HG03108 (cell line): ENCODE measurements at regions not wholly inside any gene's neighbourhood (a gene's known extent, or its start where the extent isn't known, plus 50 kb on each side); places are given as distances from the start of the nearest gene placed in this dataset.
"Not testable (repeated sequence)": the region's sequence is repeated elsewhere in the genome, so short reads cannot be mapped to it uniquely, and the experiment has no call there.

ENCODE experiments used
- ATAC-seq: cut with Tn5 transposase; IDR thresholded peaks from one replicate; pipeline ENCODE4 v1.9.1; 2021; ENCODE audit warnings: moderate library complexity; ENCODE audit not compliant: unreplicated experiment

- ATAC-seq, result not testable (repeated sequence)
Observed at GRCh38 chr9:91019871-91020270, 218.3 kb downstream of the SYK start.

GRCh38 chr9:91021656-91022055 is 220.0 kb downstream of the SYK start:
- ATAC-seq, result not testable (repeated sequence)

GRCh38 chr9:91023741-91024140 is 222.1 kb downstream of the SYK start:
- no peak for ATAC-seq

- no peak for ATAC-seq
Observed at GRCh38 chr9:91024841-91025240, 223.2 kb downstream of the SYK start.

GRCh38 chr9:91025856-91026255 is 224.2 kb downstream of the SYK start:
- ATAC-seq, result no peak

- no peak for ATAC-seq
Observed at GRCh38 chr9:91026266-91026665, 224.6 kb downstream of the SYK start.

- no peak for ATAC-seq
Observed at GRCh38 chr9:91027005-91027404, 225.4 kb downstream of the SYK start.

GRCh38 chr9:91028166-91028827 is 226.7 kb downstream of the SYK start:
- ATAC-seq, result no peak

- no peak for ATAC-seq
Observed at GRCh38 chr9:91029650-91030361, 228.2 kb downstream of the SYK start.

- no peak for ATAC-seq
Observed at GRCh38 chr9:91032121-91032531, 230.5 kb downstream of the SYK start.

- ATAC-seq, result no peak
Observed at GRCh38 chr9:91033270-91033669, 231.7 kb downstream of the SYK start.

- ATAC-seq, result no peak
Observed at GRCh38 chr9:91033797-91034196, 232.2 kb downstream of the SYK start.

GRCh38 chr9:91034521-91034920 is 232.9 kb downstream of the SYK start:
- no peak for ATAC-seq

- ATAC-seq, result no peak
Observed at GRCh38 chr9:91034976-91035824, 233.6 kb downstream of the SYK start.

- ATAC-seq, result no peak
Observed at GRCh38 chr9:91035825-91036208, 234.2 kb downstream of the SYK start.

- no peak for ATAC-seq
Observed at GRCh38 chr9:91036356-91036755, 234.7 kb downstream of the SYK start.

- ATAC-seq, result no peak
Observed at GRCh38 chr9:91036826-91037510, 235.3 kb downstream of the SYK start.

- no peak for ATAC-seq
Observed at GRCh38 chr9:91037511-91038482, 236.2 kb downstream of the SYK start.

- no peak for ATAC-seq
Observed at GRCh38 chr9:91038483-91039124, 237.0 kb downstream of the SYK start.
